LNCaP clone FGC (cell line): ENCODE measurements at regions not wholly inside any gene's neighbourhood (a gene's known extent, or its start where the extent isn't known, plus 50 kb on each side); places are given as distances from the start of the nearest gene placed in this dataset.
"Not testable (repeated sequence)": the region's sequence is repeated elsewhere in the genome, so short reads cannot be mapped to it uniquely, and the experiment has no call there.

Experiments used
- DNase-seq: peaks from one replicate; pipeline ENCODE4 v3.0.0-alpha.2; 2011; ENCODE audit warnings: low read depth
- H3K4me3 ChIP-seq: 2 replicates; pipeline ENCODE4 v1.5.1; 2011; ENCODE audit warnings: mild to moderate bottlenecking, low read depth, low read length, control low read depth
- TF ChIP-seq, protein P1 (sequence below): IDR thresholded peaks from 2 replicates; pipeline ENCODE4 v1.5.1; 2012; ENCODE audit warnings: mild to moderate bottlenecking; ENCODE audit not compliant: control insufficient read depth, insufficient read depth; ENCODE audit errors: extremely low read depth

DNA sequence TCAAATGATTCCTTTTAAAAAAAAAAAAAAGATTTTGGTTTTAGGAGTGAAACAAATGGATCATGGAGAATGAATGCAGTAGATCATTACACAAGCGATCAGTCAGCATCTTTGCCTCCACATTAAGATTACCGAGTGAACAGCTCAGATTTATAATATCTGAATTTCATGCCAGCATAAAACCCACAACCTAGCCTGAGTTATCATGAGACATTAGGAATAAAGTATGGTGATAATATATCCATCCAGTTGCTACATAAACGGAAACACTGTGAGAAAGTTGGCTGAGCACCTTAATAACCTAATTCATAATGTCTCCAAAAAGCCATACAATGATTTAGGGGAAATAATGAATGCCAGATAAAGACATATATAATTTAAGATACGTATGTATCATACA is 553.1 kb upstream of the TUSC1 start:
- TF ChIP-seq, protein P1, sequence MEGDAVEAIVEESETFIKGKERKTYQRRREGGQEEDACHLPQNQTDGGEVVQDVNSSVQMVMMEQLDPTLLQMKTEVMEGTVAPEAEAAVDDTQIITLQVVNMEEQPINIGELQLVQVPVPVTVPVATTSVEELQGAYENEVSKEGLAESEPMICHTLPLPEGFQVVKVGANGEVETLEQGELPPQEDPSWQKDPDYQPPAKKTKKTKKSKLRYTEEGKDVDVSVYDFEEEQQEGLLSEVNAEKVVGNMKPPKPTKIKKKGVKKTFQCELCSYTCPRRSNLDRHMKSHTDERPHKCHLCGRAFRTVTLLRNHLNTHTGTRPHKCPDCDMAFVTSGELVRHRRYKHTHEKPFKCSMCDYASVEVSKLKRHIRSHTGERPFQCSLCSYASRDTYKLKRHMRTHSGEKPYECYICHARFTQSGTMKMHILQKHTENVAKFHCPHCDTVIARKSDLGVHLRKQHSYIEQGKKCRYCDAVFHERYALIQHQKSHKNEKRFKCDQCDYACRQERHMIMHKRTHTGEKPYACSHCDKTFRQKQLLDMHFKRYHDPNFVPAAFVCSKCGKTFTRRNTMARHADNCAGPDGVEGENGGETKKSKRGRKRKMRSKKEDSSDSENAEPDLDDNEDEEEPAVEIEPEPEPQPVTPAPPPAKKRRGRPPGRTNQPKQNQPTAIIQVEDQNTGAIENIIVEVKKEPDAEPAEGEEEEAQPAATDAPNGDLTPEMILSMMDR: no peak
- no peak overlapping the region for H3K4me3 ChIP-seq
- DNase-seq: no peak

DNA sequence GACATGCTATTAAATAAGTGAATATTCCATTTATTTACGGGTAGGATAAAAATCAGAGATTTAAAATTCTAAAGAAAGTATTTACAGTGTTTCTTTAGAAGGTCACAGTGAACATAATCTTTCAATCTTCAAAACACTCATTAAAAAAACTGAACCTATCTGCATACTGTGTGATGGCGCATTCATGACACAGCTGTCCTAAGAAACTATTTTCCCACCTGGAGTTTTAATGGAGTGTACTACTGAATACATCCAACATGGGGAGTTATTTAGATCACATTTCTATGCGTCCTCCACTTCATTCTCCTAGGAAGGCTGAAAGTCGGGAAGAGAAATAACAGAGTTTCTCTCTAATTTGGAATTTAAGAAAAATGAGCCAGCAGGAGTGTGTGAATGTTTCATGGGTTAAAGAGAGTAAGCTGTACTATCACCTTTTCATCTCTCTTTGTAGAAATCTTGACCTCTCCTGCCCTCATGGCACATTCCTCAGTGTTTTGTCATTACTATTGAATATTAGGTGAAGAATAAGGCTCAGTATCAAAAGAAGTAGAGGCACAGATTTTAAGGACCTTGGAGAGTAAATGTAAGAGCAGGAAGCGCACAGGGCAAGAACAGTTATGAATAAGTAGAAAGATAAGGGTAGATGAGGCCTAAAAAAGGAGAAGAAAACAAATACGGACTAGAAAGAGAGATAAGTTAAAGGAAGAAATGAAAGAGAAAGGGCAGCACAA is 551.2 kb upstream of the TUSC1 start:
- H3K4me3 ChIP-seq: no peak overlapping the region
- TF ChIP-seq, protein P1: no peak
- no peak for DNase-seq

DNA sequence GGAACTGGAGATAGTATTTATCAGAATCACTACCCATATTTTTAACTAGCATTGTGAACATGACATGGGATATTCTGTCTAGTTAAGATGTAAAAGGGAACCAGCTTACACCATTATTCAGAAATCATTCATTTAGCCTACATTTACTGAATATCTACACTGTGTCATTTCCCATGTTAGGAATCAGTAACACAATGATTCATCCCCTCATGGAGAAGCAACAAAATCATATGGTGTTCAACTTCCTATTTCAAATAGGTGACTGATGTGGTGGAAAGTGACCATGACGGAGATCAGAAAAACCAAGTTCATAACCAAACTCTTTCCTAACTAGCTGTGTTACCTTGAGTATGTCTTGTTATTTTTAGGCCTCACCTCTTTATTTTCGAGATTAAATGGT is 550.0 kb upstream of the TUSC1 start:
- TF ChIP-seq, protein P1: no peak
- DNase-seq: no peak
- no peak overlapping the region for H3K4me3 ChIP-seq

DNA sequence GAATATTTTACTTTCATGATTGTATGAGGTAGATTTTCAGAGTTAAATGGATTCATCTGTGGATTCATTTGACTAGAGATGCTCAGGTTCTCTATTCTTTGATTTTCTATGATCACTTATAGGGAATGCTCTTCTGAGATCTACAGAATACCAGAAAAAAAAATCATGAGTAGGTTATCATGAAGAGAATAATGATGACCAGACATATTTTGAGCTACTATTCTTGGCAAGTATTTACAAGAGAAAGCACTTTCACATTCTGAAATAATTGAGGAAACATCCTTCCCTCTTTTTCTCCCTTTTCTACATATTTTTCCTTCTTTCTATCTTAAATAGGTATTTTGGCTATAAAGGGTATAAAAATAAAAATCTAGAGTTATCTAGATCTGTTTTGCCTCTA is 543.0 kb upstream of the TUSC1 start:
- DNase-seq: no peak
- H3K4me3 ChIP-seq: no peak overlapping the region
- TF ChIP-seq, protein P1: no peak

DNA sequence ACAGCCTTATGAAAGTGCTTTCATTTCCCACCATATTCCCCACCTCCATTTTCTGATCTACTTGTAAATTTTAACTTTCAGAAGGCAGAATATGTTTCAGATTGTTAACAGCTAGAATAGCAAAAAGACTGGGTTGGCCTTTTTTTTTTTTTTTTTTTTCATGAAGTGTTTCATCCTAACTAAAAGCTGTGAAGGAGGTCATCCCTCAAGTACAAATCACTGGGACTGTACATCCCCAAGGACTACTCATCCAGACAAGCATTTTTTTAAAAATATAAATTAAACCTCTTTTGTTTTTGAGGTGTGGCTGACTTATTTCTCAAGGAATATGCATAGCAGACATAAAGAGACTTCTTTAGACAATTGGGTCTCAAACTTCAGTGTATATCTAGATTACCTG is 542.1 kb upstream of the TUSC1 start:
- no peak overlapping the region for H3K4me3 ChIP-seq
- DNase-seq: no peak
- TF ChIP-seq, protein P1: no peak

DNA sequence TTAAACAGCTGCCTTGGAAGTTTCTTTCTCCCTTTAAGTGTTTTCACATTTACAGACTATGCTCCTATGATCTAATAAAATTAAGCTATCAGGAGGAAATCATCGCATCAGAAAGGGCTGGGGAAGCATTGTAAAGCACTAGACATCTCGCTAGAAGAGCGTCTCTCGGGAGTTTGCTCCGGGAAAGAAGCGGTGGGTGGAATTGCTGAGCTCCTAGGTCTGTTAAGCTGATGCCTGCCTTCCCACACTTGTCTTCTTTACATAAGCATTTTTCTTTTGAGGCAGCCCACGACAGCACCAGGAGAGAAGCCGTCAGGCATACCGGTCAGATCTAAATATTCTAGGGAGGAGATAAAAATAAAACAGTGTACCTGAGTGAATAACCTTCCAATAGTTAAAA is 541.7 kb upstream of the TUSC1 start:
- TF ChIP-seq, protein P1: no peak
- no peak overlapping the region for H3K4me3 ChIP-seq
- no peak for DNase-seq

DNA sequence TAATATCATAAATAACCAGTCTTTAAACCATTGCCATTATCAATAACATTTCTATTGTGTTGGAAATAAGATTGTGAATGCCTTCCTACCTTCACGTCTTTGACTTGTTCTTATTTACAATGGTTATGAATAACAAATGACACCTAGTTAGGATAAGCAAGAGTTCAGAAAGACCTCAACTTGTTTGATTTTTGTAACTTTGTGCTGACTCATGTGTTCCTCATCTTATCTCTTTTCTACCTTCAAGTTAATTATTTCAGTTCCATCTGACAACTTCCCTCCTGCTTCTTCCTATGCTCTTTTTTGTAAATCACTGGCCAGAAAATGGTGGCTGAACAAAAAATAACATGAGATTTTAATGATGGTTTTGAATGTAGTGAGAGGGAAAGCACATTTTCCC is 538.5 kb upstream of the TUSC1 start:
- H3K4me3 ChIP-seq: no peak overlapping the region
- no peak for DNase-seq
- TF ChIP-seq, protein P1: no peak

DNA sequence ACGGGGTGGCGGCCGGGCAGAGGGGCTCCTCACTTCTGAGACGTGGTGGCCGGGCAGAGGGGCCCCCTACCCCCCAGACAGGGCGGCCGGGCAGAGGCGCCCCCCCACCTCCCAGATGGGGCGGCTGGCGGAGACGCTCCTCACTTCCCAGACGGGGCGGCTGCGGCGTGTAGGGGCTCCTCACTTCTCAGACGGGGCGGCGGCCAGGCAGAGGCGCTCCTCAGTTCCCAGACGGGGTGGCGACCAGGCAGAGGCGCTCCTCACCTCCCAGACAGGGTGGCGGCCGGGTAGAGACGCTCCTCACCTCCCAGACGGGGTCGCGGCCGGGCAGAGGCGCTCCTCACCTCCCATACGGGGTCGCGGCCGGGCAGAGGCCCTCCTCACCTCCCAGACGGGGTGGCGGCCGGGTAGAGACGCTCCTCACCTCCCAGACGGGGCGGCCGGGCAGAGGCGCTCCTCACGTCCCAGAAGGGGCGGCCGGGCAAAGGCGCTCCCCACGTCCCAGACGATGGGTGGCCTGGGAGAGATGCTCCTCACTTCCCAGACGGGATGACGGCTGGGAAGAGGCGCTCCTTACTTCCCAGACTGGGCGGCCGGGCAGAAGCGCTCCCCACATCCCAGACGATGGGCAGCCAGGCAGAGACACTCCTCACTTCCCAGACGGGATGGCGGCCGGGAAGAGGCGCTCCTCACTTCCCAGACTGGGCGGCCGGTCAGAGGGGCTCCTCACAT is 536.6 kb upstream of the TUSC1 start:
- DNase-seq, H3K4me3 ChIP-seq: not testable (repeated sequence)
